GM23248 (cell line): ENCODE measurements at regions not wholly inside any gene's neighbourhood (a gene's known extent, or its start where the extent isn't known, plus 50 kb on each side); places are given as distances from the start of the nearest gene placed in this dataset.

Source experiments
- EZH2 ChIP-seq: fragments of 200-600 bp; sonication (generic); IDR thresholded peaks from 2 replicates; pipeline ENCODE4 v1.6.1; 2018; ENCODE audit warnings: antibody characterized with exemption, mild to moderate bottlenecking; ENCODE audit not compliant: insufficient read depth, poor library complexity, severe bottlenecking
- EZH2phosphoT487 ChIP-seq: fragments of 200-600 bp; sonication (generic); IDR thresholded peaks from 2 replicates; pipeline ENCODE4 v1.6.1; 2018; ENCODE audit warnings: antibody characterized with exemption, moderate library complexity, mild to moderate bottlenecking, low read depth; ENCODE audit not compliant: insufficient read depth

GRCh38 chr6:76862936-76863335, 600.4 kb downstream of the HTR1B start:
- TF ChIP-seq EZH2phosphoT487 (no peak), EZH2 (no peak)
